Activated CD4-positive, alpha-beta T cell treated with anti-CD3 and anti-CD28 coated beads, Interleukin-2, Interleukin-6, amounts not matched to agents 100 ng/mL and 50 ng/mL, durations not matched to agents 16 hours and 8 hours (primary cell): ENCODE measurements at regions not wholly inside any gene's neighbourhood (a gene's known extent, or its start where the extent isn't known, plus 50 kb on each side); places are given as distances from the start of the nearest gene placed in this dataset.
A peak's percentile ranks its signal among the peaks of the same experiment; 100 is the strongest.
"Not testable (repeated sequence)": the region's sequence is repeated elsewhere in the genome, so short reads cannot be mapped to it uniquely, and the experiment has no call there.

Source experiments
- DNase-seq: peaks from one replicate; pipeline ENCODE4 v3.0.0-alpha.2; 2020

GRCh38 chr6:150775415-150776203 is 89.9 kb upstream of the MTHFD1L start:
- DNase-seq, result no peak

- DNase-seq, result no peak
Measured at GRCh38 chr6:150777736-150778135, 87.8 kb upstream of the MTHFD1L start.

GRCh38 chr6:150783813-150784212 is 81.7 kb upstream of the MTHFD1L start:
- no peak for DNase-seq

GRCh38 chr6:150787429-150787828 is 78.1 kb upstream of the MTHFD1L start:
- DNase-seq, result no peak

GRCh38 chr6:150788089-150788488 is 77.4 kb upstream of the MTHFD1L start:
- no peak for DNase-seq

GRCh38 chr6:150789906-150790305 is 75.6 kb upstream of the MTHFD1L start:
- not testable (repeated sequence) for DNase-seq

- no peak for DNase-seq
Measured at GRCh38 chr6:150791717-150792116, 73.8 kb upstream of the MTHFD1L start.

GRCh38 chr6:150797949-150798348 is 67.6 kb upstream of the MTHFD1L start:
- no peak for DNase-seq

GRCh38 chr6:150799276-150799805 is 66.2 kb upstream of the MTHFD1L start:
- DNase-seq, result no peak

GRCh38 chr6:150800674-150801314 is 64.7 kb upstream of the MTHFD1L start:
- DNase-seq, result no peak

- no peak for DNase-seq
Measured at GRCh38 chr6:150806790-150807189, 58.7 kb upstream of the MTHFD1L start.

GRCh38 chr6:150813319-150813992 is 52.0 kb upstream of the MTHFD1L start:
- DNase-seq, result peak; percentile 47

- peak; percentile 36 for DNase-seq
Measured at GRCh38 chr6:150813993-150814359, 51.5 kb upstream of the MTHFD1L start.
